NCI-H1092 treated with DMSO at 0.1 percent for 48 hours (cell line): ENCODE measurements at regions not wholly inside any gene's neighbourhood (a gene's known extent, or its start where the extent isn't known, plus 50 kb on each side); places are given as distances from the start of the nearest gene placed in this dataset.
"Not testable (repeated sequence)": the region's sequence is repeated elsewhere in the genome, so short reads cannot be mapped to it uniquely, and the experiment has no call there.

Source experiments
- DNase-seq: peaks from one replicate; lab custom pipeline; 2025; lab: John Stamatoyannopoulos, UW

DNA sequence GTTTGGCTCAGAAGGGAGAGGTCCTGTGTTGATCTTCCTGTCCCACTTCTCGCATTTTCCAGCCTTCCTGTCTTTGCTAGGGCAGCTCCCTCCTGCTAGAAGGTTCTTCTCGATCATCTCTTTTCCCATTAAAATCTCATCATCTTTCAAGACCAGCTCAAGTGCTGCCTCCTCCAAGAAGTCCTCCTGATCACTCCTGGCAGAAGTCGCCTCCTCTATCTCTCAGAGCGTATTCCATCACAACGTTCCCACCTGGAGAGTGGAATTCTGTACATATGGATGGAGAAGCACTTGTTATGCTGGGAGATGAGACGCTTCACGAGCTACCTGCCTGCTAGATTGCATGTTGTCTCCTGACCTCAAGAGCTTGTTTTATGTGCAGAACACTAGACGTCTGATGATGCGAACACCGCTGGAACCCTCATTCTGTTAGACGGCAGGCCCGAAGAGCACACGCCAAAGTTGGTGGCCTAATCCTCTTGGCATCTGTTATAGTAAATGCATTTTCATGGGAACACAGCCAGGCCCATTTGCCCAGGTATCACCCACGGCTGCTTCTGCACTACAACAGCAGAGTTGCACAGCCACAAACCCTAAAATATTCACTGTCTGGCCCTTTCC is 68.0 kb upstream of the INSIG1 start:
- no peak for DNase-seq

GRCh38 chr7:155230169-155230593 is 67.5 kb upstream of the INSIG1 start:
- DNase-seq = no peak

DNA sequence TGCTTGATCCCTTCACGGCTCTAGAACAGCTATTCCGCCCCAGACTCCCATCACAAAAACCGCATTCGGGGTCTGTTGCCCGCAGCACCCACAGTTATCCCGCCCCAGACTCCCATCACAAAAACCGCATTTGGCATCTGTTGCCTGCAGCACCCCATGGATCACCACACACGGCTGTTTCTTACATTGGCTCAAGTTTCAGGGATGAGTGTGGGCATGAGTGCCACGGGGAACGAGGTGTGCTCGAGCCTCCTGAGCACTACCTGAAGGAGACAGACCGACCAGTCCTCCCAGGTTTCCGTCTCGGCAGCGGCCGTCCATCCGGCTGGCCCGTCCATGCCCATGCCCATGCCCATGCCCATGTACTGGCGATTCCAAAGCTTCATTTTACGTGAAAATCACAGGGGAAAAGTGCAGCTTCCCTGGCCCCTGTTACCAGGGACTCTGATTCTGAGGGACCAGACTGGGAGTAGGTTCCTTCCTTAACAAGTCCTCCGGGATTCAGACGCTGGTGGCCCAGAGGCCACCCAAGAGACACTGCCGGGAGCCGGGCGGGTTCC is 66.4 kb upstream of the INSIG1 start:
- no peak for DNase-seq

DNA sequence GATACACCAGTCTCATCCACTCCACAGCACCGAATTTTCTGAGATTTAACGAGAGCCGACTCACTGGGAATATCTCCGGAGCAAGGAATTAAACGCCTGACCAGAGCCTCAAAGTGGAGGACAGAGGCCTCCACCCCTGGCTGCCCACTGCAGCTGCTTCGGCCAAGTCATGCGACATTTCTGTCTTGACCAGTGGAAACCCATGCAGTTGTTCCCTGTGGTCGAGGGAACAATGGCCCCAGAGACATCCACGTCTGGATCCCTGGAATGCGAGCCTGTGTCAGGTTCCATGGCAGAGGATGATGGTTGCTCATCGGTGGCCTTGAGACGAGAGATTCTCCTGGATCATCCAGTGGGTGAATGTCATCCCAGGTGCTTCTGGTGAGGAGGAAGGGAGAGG is 65.7 kb upstream of the INSIG1 start:
- no peak for DNase-seq

DNA sequence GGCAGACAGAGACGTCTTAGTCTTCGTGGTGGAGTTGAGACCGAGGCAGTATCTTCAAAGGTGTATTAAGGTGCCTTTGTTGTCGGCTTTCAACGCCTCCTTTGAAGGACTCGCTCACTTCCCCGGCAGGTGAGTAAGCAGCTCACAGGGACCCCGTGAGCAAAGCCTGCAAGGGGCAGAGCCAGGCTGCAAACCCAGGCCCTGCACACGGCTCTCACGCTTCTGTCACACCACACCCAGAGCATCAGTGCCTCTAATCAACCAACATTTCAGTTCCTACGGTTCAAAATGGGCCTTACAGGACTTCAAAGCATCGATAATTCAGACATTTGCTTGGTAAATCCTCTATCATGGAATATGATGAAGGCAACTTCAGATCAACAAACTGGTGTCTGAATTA is 64.8 kb upstream of the INSIG1 start:
- no peak for DNase-seq

DNA sequence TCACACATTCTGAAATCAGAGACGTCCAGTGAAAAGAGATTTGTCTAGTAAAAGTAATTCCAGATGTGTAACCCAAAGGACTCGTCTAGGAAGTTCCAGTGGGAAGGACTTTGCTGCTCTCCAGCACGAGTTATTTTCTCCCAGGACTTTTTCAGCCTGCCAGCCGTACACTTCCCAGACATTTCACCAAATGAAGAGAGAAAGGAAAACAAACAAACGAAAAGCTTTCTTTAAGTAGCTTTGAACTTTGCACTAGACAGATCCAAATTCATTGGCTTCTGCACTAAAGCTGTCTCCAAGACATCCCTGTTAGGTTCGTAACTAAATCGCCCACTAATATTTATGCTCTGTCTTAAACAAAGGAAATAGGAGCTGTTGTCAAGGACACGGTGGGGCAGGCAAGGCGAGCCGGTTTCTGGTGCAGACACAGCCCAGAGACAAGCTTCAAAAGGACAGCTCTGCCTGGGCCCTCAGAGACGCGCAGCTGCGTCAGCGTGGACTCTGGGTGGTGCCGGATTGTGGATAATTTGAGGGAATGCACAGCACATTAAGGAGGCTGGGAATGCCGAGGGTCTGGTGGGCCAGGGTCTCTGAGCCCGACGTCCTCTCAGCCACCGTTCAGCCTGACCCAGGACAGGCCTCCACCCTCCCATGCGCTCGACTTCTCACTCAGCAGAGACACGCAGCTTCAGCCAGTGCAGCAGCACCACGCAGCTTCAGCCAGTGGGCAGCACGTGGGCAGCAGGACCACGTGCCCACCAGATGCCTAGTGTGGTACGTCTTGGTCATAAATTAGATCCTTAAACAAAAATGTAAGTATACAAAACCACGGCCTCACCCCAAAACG is 64.1 kb upstream of the INSIG1 start:
- no peak for DNase-seq

GRCh38 chr7:155234158-155234492 is 63.6 kb upstream of the INSIG1 start:
- DNase-seq = no peak

DNA sequence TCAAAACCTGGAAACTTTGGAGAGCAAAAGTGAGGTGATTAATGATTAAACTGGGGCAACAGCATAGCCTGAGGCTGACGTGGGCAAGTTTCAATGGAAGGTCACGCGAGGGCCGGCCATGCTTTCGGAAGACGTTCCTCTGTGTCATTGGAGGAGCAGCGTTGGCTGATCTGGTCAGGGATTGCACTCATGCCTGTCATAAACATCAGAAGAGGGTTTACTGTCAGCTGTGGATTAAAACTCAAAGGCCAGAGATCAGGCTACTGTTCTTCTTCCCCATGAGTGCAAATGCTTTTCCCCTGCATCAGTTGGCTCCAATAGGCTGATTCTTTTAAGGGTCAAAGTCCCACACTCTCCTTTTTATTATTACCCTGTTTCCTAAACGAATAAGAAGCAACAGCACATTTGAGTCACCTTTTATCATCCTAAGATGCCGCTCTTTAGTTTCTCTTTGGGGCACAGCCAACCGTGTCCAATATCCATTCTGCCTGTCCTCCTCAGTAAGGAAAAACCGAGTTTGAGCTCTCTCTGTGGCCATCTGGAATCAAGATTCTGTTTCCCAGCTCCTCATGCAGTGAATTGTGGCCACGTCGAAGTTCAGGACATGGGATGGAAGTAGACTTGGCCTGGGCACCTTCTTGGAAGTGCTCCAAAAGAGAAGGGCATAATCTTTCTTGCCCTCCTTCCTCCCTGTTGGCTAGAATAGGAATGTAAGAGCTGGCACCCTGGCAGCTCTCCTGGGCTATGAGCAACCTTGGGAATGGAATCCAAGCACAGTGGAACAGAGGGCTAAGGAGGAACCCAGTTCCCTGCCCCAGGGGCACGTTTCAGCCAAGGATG is 62.5 kb upstream of the INSIG1 start:
- no peak for DNase-seq

GRCh38 chr7:155236386-155236785 is 61.3 kb upstream of the INSIG1 start:
- DNase-seq = no peak

DNA sequence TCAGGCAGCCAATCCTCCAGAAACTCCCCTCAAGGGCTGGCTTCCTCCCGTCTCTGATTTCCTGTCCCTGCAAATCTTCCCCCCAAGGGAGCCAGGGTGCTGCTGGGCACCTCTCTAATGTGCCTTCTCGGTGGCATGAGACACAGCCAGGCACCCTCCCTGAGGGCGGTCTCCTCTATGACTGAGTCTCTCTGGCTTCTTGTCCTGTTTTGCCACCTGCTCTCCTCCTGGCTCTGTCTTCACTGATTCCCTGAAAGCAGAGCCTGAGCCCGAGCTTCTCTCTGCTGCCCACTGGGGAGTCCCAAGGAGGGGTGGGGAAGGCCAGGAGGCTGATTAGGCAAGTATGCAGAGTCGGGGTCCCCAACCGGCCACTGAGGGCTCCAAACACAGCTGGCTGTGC is 60.4 kb upstream of the INSIG1 start:
- no peak for DNase-seq

- DNase-seq = no peak
Measured at GRCh38 chr7:155237730-155238129, 59.9 kb upstream of the INSIG1 start.

DNA sequence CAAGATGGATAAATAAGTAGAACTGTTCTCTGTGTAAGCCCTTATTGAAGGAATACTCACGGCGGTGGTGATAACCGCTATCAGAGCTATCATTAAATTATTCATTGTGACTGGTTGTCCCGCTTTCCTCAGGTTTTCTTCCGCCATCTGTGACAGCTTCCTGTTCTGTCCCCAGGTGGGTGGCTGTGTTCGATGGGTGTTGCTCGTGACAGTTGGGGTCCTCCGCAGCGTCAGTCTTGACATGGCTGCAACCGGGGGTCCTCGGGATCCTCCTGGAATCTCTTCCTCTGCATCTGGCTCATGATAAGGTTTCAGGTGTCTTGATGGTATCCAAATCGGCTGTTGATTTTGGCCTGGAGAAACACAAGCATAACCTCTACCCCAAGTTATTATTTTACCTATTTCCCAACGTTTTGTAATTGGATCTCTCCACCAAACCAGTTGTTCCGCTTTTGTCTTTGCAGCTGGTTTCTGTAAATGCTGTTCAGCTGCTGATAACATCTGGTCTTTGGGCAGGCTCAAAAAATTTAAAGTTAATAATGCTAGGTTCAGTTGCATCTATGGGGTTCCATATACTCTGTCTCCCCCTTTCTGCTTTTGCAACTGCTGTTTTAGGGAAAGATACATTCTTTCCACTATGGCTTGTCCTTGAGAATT is 58.1 kb upstream of the INSIG1 start:
- DNase-seq = not testable (repeated sequence)

- no peak for DNase-seq
Measured at GRCh38 chr7:155244675-155245074, 53.0 kb upstream of the INSIG1 start.

DNA sequence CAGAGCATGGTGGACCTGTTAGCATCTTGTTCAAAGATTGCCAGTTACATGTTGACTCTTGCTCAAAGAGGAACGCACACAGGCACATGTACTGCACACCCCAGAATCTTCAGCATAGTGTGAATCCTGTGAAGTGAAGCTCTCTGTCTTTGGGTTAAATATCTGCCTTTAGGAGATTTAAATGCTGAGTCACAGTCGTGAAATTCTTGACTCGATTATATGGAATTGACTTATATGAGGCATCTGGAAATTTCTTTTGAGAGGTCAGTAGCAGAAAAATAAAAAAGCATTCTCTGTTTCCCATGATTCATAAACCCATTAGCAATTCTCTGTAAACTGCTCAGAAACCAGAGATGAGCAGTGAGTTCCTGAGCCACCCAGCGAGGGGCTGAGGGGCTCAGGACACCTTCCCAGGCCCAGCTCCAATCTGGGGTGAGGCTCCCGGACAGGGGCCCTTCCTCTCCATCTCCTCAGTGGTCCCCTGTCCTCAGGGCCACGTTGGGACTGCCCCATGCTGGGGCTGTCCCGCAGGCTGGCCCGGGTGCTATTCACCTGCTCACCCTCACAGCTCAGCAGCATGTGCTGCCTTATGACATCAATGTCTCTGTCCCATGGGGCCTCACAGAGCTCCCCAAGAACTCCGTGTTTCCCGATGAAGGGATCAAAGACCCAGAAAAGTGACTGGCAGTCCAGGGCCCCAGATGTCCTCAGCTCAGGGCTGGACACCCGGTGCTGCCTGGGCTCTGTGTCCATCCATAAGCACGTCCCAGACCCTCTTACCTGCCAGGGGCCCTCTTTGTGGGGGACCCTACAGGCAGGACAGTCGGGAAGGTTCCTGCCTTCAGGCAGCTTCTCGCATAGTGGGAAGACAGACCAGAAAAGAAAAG is 50.0 kb upstream of the INSIG1 start:
- DNase-seq = no peak
